Vagina (tissue), 2 donors: ENCODE measurements at regions not wholly inside any gene's neighbourhood (a gene's known extent, or its start where the extent isn't known, plus 50 kb on each side); places are given as distances from the start of the nearest gene placed in this dataset.

Experiments
- POLR2AphosphoS5 ChIP-seq, 2 donors: sonication (generic); formaldehyde crosslinking; IDR thresholded peaks; one replicate each; pipeline ENCODE4 v1.9.0; 2017; ENCODE audit warnings: antibody characterized with exemption in 2 of 2, mild to moderate bottlenecking in 2 of 2, low read depth in 1 of 2; ENCODE audit not compliant: insufficient read depth in 1 of 2
- TF ChIP-seq, protein P1 (sequence below), 3 experiments: fragments of 450-650 bp in 2 of 3; fragments of 200-600 bp in 1 of 3; sonication (generic) in 1 of 3; IDR thresholded peaks; one replicate each; pipeline ENCODE4 v1.5.1; 2017 to 2019; ENCODE audit warnings: antibody characterized with exemption in 3 of 3, mild to moderate bottlenecking in 2 of 3, moderate library complexity in 2 of 3

DNA sequence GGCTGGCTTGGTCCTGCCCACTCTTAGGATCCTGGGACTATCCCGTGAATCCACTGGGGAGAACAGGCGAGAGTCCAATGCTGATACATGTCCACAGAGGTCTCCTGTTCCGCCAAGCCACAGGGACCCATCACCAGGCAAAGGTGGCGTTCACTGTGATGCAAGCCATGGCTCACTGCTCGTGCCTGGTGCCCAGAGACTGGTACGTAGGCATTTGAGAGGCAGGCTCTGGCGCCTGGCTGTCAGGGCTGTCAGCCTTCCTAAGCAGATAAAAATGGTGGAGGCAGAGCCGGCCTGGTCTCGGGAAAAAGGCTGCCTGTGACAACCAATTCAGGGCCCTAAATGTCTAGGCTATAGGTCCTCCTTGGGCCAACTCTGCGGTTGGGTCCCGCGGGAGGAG, 2329.0 kb downstream of the TP53TG3F start:
- TF ChIP-seq, protein P1, sequence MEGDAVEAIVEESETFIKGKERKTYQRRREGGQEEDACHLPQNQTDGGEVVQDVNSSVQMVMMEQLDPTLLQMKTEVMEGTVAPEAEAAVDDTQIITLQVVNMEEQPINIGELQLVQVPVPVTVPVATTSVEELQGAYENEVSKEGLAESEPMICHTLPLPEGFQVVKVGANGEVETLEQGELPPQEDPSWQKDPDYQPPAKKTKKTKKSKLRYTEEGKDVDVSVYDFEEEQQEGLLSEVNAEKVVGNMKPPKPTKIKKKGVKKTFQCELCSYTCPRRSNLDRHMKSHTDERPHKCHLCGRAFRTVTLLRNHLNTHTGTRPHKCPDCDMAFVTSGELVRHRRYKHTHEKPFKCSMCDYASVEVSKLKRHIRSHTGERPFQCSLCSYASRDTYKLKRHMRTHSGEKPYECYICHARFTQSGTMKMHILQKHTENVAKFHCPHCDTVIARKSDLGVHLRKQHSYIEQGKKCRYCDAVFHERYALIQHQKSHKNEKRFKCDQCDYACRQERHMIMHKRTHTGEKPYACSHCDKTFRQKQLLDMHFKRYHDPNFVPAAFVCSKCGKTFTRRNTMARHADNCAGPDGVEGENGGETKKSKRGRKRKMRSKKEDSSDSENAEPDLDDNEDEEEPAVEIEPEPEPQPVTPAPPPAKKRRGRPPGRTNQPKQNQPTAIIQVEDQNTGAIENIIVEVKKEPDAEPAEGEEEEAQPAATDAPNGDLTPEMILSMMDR (IDR thresholded peaks at IDR 0.05): no peak
- TF ChIP-seq POLR2AphosphoS5 (IDR thresholded peaks at IDR 0.05; ENCODE audit: insufficient read depth in 1 of 2, low read depth in 1 of 2): no peak
